ENCODE measurements at regions not wholly inside any gene's neighbourhood (a gene's known extent, or its start where the extent isn't known, plus 50 kb on each side); places are given as distances from the start of the nearest gene placed in this dataset.

- ChIA-PET CTCF (no interaction called here), POLR2A (no interaction called here)
- no peak for DNase-seq (ENCODE audit: unreplicated experiment)
- intact Hi-C loops (cut with micrococcal nuclease), result no loop called here
- no peak overlapping the region for H3K4me3 Mint-ChIP-seq (ENCODE audit: unreplicated experiment)
- no peak overlapping the region for H3K27ac Mint-ChIP-seq (ENCODE audit: low read depth, unreplicated experiment)
- no TSS peak for BruUV-seq (replicated peaks)
- H3K9me3 Mint-ChIP-seq (ENCODE audit: unreplicated experiment), result no peaks in the 10 kb centered on the region
- no peak for TF ChIP-seq CTCF (IDR thresholded peaks at IDR 0.05; ENCODE audit: unreplicated experiment)
- no peaks in the 10 kb centered on the region for H3K4me1 Mint-ChIP-seq (ENCODE audit: insufficient read depth, unreplicated experiment)
- H3K27me3 Mint-ChIP-seq (ENCODE audit: insufficient read depth, unreplicated experiment), result no peaks in the 10 kb centered on the region
- H3K36me3 Mint-ChIP-seq (ENCODE audit: insufficient read depth, unreplicated experiment), result no peaks in the 10 kb centered on the region
These were observed 151.2 kb upstream of the TMEM170B start for GRCh38 chr6:11386323-11386722.

DNA sequence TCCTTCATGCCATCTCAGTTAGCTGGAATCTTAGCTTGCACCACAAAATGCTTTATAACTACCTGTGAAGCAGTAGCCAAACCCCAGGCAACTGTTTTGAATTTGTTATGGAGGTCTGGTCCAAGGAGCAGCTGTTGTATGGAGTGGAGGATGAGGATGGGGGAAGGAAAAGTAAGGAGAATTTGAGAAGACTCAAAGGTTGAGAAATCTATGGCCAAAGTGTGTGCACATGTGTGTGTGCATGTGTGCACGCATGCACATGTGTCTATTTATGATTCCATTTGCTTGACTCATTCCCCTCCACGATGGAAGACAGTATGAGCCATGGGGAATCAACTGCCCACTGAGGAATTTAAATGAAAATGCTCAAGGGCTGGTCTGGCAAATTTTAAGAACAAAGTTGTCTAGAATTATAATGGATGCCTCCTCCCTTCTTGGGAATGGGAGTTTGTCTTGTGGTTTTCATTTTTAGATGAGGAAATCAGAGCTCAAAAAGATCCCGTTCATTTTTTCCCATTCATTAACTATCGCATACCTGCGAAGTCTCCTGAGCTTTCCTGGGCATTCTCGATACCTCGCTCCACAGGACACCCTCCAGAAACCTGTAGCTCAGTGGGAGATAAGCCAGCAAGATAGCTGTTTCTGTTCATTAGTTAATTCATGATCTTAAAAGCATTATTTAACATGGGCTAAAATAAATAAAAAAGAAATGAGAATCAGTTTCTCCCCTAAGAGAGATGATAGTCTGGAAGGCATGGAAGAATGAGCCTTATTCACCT, 152.3 kb upstream of the NEDD9 start:
- intact Hi-C loops (cut with micrococcal nuclease), result no loop called here
- ChIA-PET POLR2A (interaction anchor here (0.6 kb wide), 1 partner anchor 49 kb away, joined by 3 read pairs; no protein-coding TSS in a partner anchor), CTCF (no interaction called here)
- no TSS peak for BruUV-seq (replicated peaks)
- no peak for TF ChIP-seq CTCF (IDR thresholded peaks at IDR 0.05; ENCODE audit: unreplicated experiment)
- Mint-ChIP-seq H3K9me3 (ENCODE audit: unreplicated experiment) (no peaks in the 10 kb centered on the region), H3K27me3 (ENCODE audit: insufficient read depth, unreplicated experiment) (no peaks in the 10 kb centered on the region), H3K27ac (ENCODE audit: low read depth, unreplicated experiment) (no peak overlapping the region), H3K4me1 (ENCODE audit: insufficient read depth, unreplicated experiment) (no peaks in the 10 kb centered on the region), H3K4me3 (ENCODE audit: unreplicated experiment) (no peak overlapping the region), H3K36me3 (ENCODE audit: insufficient read depth, unreplicated experiment) (no peaks in the 10 kb centered on the region)
- DNase-seq (ENCODE audit: unreplicated experiment), result no peak

DNA sequence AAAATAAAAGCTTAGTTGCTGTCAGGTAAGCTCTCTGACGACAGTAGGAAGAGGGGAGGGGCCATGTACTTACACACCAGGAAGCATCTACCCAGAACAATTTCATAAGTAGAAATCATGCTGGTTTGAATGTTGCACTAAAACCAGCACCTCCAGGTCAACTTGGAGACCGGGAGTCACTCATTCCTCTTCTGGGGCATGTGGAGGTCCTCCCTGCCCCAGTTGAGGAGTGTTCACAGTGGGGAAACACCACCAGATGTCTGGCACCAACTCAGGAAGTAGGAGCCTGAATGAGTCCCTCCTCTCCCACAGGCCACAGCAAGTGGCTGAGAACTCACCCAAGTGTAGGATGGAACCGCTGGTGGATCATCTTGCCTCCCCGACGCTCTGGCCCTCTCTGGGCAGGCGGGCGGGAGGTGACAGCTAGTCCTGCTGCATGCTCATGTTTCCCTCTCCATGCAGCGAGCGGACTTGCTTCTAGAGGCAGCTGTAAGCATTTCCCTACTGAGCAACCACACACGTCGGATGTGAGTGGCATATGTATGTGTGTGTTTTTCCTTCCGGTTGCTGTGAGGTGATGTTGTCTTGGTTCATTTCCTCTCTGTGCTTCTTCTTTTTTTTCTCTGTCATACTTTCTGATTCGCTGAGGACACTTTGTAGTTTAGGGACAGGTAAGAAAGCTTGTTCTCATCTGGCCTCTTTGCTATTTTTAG, 149.5 kb upstream of the NEDD9 start:
- Mint-ChIP-seq H3K27me3 (ENCODE audit: insufficient read depth, unreplicated experiment) (no peaks in the 10 kb centered on the region), H3K9me3 (ENCODE audit: unreplicated experiment) (no peaks in the 10 kb centered on the region), H3K4me1 (ENCODE audit: insufficient read depth, unreplicated experiment) (no peaks in the 10 kb centered on the region), H3K4me3 (ENCODE audit: unreplicated experiment) (no peak overlapping the region), H3K27ac (ENCODE audit: low read depth, unreplicated experiment) (no peak overlapping the region), H3K36me3 (ENCODE audit: insufficient read depth, unreplicated experiment) (no peaks in the 10 kb centered on the region)
- ChIA-PET CTCF (interaction anchor here (0.7 to 0.8 kb wide), 2 partner anchors 39 to 194 kb away, joined by 3 to 4 read pairs; no protein-coding TSS in a partner anchor), POLR2A (interaction anchor here (1.2 kb wide), 1 partner anchor 10 kb away, joined by 3 read pairs; no protein-coding TSS in a partner anchor)
- no peak for DNase-seq (ENCODE audit: unreplicated experiment)
- TF ChIP-seq CTCF (IDR thresholded peaks at IDR 0.05; ENCODE audit: unreplicated experiment), result no peak
- intact Hi-C loops (cut with micrococcal nuclease), result no loop called here
- BruUV-seq (replicated peaks), result no TSS peak

DNA sequence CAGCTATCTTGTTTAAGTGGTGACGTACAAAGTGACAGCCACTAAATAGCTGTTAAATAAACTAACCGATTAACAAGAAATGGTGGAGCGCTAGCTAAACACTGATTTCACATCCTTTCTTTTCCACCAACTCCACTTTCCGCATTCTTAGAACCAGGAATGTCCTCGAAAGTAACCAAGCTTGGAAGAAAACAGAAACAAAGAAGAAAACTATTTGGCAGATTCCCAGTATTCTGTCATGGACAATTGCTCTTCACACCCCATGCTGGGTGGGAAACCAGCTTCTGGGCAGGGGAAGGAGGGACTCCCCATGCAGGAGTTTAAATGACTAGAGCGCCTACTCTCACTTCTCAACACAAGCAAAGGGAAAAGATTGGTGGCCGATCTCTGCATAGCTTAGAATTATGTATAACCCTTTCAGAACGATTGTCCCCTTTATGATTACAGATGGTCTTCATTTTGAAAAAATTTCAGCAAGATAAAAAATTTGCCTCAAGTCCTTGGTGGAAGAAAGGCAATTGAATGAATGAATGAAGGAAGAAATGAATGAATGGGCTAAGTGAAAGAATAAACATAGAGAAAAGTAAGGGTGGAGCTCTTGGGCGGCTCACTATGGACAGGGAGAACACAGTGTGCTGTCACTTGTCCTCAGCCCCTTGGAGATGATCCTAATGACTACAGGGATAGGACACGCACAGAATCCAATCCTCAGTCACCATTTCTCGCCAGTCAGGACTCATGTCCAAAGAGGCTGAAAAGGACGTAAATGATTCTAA, 148.7 kb upstream of the NEDD9 start:
- Mint-ChIP-seq H3K9me3 (ENCODE audit: unreplicated experiment) (no peaks in the 10 kb centered on the region), H3K27ac (ENCODE audit: low read depth, unreplicated experiment) (no peak overlapping the region), H3K27me3 (ENCODE audit: insufficient read depth, unreplicated experiment) (no peaks in the 10 kb centered on the region), H3K4me1 (ENCODE audit: insufficient read depth, unreplicated experiment) (no peaks in the 10 kb centered on the region), H3K36me3 (ENCODE audit: insufficient read depth, unreplicated experiment) (no peaks in the 10 kb centered on the region), H3K4me3 (ENCODE audit: unreplicated experiment) (no peak overlapping the region)
- no TSS peak for BruUV-seq (replicated peaks)
- DNase-seq (ENCODE audit: unreplicated experiment), result no peak
- TF ChIP-seq CTCF (IDR thresholded peaks at IDR 0.05; ENCODE audit: unreplicated experiment), result no peak
- ChIA-PET POLR2A (interaction anchor here (1.2 kb wide), 1 partner anchor 10 kb away, joined by 3 read pairs; no protein-coding TSS in a partner anchor), CTCF (interaction anchor here (0.5 kb wide), 2 partner anchors 370 to 803 kb away, joined by 3 read pairs; no protein-coding TSS in a partner anchor)
- intact Hi-C loops (cut with micrococcal nuclease), result no loop called here
